ENCODE measurements at regions not wholly inside any gene's neighbourhood (a gene's known extent, or its start where the extent isn't known, plus 50 kb on each side); places are given as distances from the start of the nearest gene placed in this dataset.

DNA sequence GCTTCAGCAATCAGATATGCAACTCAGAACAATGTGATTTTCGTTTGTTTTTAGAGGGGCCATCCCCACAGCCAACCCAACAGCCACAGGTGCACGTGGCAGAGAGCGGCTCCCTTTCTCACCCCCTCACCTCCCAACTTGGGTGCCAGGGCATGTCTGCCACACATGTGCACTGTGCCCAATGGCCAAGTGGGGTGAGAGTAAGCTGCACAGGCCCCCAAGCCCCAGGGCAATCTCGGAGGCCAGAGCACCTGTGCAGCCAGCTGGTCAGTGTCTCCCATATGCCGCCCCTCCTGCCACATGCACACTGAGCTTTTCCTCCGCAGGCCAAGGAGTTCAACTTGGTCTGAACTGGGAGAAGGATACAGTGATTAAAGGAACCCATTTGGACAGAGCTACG lies 1130.2 kb downstream of the DSC3 start (continued):
- TF ChIP-seq, protein P1, sequence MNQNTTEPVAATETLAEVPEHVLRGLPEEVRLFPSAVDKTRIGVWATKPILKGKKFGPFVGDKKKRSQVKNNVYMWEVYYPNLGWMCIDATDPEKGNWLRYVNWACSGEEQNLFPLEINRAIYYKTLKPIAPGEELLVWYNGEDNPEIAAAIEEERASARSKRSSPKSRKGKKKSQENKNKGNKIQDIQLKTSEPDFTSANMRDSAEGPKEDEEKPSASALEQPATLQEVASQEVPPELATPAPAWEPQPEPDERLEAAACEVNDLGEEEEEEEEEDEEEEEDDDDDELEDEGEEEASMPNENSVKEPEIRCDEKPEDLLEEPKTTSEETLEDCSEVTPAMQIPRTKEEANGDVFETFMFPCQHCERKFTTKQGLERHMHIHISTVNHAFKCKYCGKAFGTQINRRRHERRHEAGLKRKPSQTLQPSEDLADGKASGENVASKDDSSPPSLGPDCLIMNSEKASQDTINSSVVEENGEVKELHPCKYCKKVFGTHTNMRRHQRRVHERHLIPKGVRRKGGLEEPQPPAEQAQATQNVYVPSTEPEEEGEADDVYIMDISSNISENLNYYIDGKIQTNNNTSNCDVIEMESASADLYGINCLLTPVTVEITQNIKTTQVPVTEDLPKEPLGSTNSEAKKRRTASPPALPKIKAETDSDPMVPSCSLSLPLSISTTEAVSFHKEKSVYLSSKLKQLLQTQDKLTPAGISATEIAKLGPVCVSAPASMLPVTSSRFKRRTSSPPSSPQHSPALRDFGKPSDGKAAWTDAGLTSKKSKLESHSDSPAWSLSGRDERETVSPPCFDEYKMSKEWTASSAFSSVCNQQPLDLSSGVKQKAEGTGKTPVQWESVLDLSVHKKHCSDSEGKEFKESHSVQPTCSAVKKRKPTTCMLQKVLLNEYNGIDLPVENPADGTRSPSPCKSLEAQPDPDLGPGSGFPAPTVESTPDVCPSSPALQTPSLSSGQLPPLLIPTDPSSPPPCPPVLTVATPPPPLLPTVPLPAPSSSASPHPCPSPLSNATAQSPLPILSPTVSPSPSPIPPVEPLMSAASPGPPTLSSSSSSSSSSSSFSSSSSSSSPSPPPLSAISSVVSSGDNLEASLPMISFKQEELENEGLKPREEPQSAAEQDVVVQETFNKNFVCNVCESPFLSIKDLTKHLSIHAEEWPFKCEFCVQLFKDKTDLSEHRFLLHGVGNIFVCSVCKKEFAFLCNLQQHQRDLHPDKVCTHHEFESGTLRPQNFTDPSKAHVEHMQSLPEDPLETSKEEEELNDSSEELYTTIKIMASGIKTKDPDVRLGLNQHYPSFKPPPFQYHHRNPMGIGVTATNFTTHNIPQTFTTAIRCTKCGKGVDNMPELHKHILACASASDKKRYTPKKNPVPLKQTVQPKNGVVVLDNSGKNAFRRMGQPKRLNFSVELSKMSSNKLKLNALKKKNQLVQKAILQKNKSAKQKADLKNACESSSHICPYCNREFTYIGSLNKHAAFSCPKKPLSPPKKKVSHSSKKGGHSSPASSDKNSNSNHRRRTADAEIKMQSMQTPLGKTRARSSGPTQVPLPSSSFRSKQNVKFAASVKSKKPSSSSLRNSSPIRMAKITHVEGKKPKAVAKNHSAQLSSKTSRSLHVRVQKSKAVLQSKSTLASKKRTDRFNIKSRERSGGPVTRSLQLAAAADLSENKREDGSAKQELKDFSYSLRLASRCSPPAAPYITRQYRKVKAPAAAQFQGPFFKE (tag by site-specific recombination; IDR thresholded peaks at IDR 0.05; ENCODE audit: borderline replicate concordance) = no peak

DNA sequence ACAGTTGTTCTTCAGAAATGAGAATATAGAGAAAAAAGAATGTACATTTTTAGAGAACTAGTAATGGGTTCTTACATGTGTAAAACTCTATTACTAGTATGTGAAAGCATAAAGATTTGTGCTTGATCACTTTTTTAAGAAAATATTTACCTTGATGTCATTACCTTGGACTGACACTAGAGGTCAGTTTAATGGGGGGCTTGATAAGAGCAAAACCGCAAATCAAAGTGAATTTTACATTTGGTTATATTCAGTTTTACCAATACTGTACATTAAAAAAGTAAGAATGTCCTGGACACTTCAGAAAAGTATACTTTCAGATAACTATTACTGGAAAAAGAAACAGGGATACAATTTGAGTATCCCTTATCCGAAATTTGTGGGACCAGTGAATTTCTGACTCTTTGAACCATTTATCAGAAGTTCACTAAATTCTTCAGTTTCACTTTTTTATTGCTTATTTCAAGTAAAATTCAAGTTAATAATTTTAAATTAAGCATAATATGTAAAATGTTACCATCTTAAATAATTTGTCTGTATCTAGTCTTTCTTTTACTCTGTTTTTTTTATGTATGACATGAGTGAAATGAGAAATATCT lies 1149.5 kb downstream of the DSC3 start:
- POLR2A ChIA-PET = no interaction called here
- no peak overlapping the region for H3K4me3 ChIP-seq (ENCODE audit: low read depth, low read length)

DNA sequence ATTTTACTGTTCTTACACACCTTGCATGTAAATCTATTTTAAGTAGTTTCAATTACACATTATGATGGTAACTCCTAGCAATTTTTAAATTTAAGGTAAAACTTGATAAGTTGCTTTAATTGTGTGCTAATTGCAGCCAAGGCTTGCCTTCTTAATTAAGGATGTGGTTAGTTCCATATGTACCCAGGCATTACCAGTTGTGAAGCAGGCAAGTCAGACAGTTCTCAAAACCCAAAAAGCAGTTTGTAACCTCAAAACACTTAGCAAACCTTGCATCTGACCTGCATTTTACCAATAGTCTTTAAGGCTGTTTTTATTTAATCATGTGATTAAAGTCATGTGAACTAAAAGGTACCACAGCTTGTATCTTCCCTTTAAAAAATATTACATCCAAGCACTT lies 1159.4 kb downstream of the DSC3 start:
- ChIA-PET CTCF (interaction anchor here (1.0 kb wide), 1 partner anchor 9 kb away, joined by 5 read pairs; no protein-coding TSS in a partner anchor), POLR2A (no interaction called here)
- H3K4me1 ChIP-seq (ENCODE audit: control insufficient read depth, insufficient read depth, low read length) = no peaks in the 10 kb centered on the region
- H3K36me3 ChIP-seq (ENCODE audit: control insufficient read depth in 2 of 2, insufficient read depth in 1 of 2, low read length in 2 of 2) = no peaks in the 10 kb centered on the region
- H3K9me3 ChIP-seq (ENCODE audit: control insufficient read depth, insufficient read depth, low read depth, low read length) = no peaks in the 10 kb centered on the region
- no peak overlapping the region for H3K27ac ChIP-seq (ENCODE audit: extremely low read depth, low read depth, low read length)
- H3K4me3 ChIP-seq (ENCODE audit: low read depth, low read length) = no peak overlapping the region
- TF ChIP-seq, protein P2, sequence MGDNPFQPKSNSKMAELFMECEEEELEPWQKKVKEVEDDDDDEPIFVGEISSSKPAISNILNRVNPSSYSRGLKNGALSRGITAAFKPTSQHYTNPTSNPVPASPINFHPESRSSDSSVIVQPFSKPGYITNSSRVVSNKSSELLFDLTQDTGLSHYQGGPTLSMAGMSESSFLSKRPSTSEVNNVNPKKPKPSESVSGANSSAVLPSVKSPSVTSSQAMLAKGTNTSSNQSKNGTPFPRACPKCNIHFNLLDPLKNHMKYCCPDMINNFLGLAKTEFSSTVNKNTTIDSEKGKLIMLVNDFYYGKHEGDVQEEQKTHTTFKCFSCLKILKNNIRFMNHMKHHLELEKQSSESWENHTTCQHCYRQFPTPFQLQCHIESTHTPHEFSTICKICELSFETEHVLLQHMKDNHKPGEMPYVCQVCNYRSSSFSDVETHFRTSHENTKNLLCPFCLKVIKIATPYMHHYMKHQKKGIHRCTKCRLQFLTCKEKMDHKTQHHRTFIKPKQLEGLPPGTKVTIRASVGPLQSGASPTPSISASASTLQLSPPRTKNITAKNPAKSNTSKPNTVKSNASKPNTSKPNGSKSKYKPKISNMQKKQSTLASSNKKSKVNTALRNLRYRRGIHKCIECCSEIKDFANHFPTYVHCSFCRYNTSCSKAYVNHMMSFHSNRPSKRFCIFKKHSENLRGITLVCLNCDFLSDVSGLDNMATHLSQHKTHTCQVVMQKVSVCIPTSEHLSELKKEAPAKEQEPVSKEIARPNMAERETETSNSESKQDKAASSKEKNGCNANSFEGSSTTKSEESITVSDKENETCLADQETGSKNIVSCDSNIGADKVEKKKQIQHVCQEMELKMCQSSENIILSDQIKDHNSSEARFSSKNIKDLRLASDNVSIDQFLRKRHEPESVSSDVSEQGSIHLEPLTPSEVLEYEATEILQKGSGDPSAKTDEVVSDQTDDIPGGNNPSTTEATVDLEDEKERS (tag by site-specific recombination; IDR thresholded peaks at IDR 0.05) = no peak
- TF ChIP-seq ZNF629 (tag by site-specific recombination; IDR thresholded peaks at IDR 0.05) = no peak
- no peak for TF ChIP-seq MZF1 (tag by site-specific recombination; IDR thresholded peaks at IDR 0.05; ENCODE audit: borderline replicate concordance)
- TF ChIP-seq, protein P3, sequence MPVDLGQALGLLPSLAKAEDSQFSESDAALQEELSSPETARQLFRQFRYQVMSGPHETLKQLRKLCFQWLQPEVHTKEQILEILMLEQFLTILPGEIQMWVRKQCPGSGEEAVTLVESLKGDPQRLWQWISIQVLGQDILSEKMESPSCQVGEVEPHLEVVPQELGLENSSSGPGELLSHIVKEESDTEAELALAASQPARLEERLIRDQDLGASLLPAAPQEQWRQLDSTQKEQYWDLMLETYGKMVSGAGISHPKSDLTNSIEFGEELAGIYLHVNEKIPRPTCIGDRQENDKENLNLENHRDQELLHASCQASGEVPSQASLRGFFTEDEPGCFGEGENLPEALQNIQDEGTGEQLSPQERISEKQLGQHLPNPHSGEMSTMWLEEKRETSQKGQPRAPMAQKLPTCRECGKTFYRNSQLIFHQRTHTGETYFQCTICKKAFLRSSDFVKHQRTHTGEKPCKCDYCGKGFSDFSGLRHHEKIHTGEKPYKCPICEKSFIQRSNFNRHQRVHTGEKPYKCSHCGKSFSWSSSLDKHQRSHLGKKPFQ (tag by site-specific recombination; IDR thresholded peaks at IDR 0.05) = no peak
- no peak for TF ChIP-seq SALL2 (tag by site-specific recombination; IDR thresholded peaks at IDR 0.05; ENCODE audit: borderline replicate concordance)
- TF ChIP-seq, protein P4, sequence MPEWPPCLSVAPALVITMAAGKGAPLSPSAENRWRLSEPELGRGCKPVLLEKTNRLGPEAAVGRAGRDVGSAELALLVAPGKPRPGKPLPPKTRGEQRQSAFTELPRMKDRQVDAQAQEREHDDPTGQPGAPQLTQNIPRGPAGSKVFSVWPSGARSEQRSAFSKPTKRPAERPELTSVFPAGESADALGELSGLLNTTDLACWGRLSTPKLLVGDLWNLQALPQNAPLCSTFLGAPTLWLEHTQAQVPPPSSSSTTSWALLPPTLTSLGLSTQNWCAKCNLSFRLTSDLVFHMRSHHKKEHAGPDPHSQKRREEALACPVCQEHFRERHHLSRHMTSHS (tag by site-specific recombination; IDR thresholded peaks at IDR 0.05) = no peak
- TF ChIP-seq, protein P5, sequence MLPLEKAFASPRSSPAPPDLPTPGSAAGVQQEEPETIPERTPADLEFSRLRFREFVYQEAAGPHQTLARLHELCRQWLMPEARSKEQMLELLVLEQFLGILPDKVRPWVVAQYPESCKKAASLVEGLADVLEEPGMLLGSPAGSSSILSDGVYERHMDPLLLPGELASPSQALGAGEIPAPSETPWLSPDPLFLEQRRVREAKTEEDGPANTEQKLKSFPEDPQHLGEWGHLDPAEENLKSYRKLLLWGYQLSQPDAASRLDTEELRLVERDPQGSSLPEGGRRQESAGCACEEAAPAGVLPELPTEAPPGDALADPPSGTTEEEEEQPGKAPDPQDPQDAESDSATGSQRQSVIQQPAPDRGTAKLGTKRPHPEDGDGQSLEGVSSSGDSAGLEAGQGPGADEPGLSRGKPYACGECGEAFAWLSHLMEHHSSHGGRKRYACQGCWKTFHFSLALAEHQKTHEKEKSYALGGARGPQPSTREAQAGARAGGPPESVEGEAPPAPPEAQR (tag by site-specific recombination; IDR thresholded peaks at IDR 0.05) = no peak
- TF ChIP-seq SP7 (tag by site-specific recombination; IDR thresholded peaks at IDR 0.05) = no peak
- no peak for TF ChIP-seq ZNF660 (tag by site-specific recombination; IDR thresholded peaks at IDR 0.05)
- TF ChIP-seq TCF7L2 (IDR thresholded peaks at IDR 0.05; ENCODE audit: borderline replicate concordance, low read depth, low read length) = no peak
- TF ChIP-seq ZFP69B (tag by site-specific recombination; IDR thresholded peaks at IDR 0.05) = no peak
- TF ChIP-seq ZSCAN16 (tag by site-specific recombination; IDR thresholded peaks at IDR 0.05) = no peak
- no peak for TF ChIP-seq ZNF335 (tag by site-specific recombination; conservative IDR thresholded peaks at IDR 0.05)
- no peak for TF ChIP-seq ZNF2 (tag by site-specific recombination; IDR thresholded peaks at IDR 0.05)
- TF ChIP-seq ZNF560 (tag by site-specific recombination; IDR thresholded peaks at IDR 0.05; ENCODE audit: borderline replicate concordance) = no peak
- TF ChIP-seq ZNF473 (tag by site-specific recombination; IDR thresholded peaks at IDR 0.05) = no peak

More for the DNA sequence above, 1149.5 kb downstream of the DSC3 start:
- Histone ChIP-seq H3K4me1 (ENCODE audit: control insufficient read depth, insufficient read depth, low read length) (no peaks in the 10 kb centered on the region), H3K27ac (ENCODE audit: extremely low read depth, low read depth, low read length) (no peak overlapping the region), H3K9me3 (ENCODE audit: control insufficient read depth, insufficient read depth, low read depth, low read length) (no peaks in the 10 kb centered on the region), H3K36me3 (ENCODE audit: control insufficient read depth in 2 of 2, insufficient read depth in 1 of 2, low read length in 2 of 2) (no peaks in the 10 kb centered on the region)
- TF ChIP-seq ZFP41 (tag by site-specific recombination; IDR thresholded peaks at IDR 0.05; ENCODE audit: borderline replicate concordance) (no peak), ZNF391 (tag by site-specific recombination; IDR thresholded peaks at IDR 0.05; ENCODE audit: borderline replicate concordance, low read depth) (no peak), ZNF654 (tag by site-specific recombination; IDR thresholded peaks at IDR 0.05; ENCODE audit: low read depth) (peak; percentile 9; the same call in 1 of the 2 replicates), ZNF600 (tag by site-specific recombination; IDR thresholded peaks at IDR 0.05) (no peak), ZNF354C (tag by site-specific recombination; IDR thresholded peaks at IDR 0.05; ENCODE audit: borderline replicate concordance, low read depth) (no peak), KLF16 (tag by site-specific recombination; IDR thresholded peaks at IDR 0.05) (no peak), ZNF596 (tag by site-specific recombination; IDR thresholded peaks at IDR 0.05) (no peak)
- CTCF ChIA-PET = no interaction called here
